SU-DHL-6 (cell line): ENCODE measurements at regions not wholly inside any gene's neighbourhood (a gene's known extent, or its start where the extent isn't known, plus 50 kb on each side); places are given as distances from the start of the nearest gene placed in this dataset.

ENCODE experiments used
- EZH2phosphoT487 ChIP-seq: fragments of 200-600 bp; sonication (generic), shearing (Covaris generic); conservative IDR thresholded peaks from 2 replicates; pipeline ENCODE4 v1.6.1; 2018; ENCODE audit warnings: mild to moderate bottlenecking, antibody characterized with exemption, low read length, moderate library complexity, mixed read lengths
- TF ChIP-seq, protein P1 (sequence below): fragments of 200-600 bp; sonication (generic); IDR thresholded peaks from one replicate; pipeline ENCODE4 v1.5.1; 2017; ENCODE audit warnings: antibody characterized with exemption, mild to moderate bottlenecking, low read length, moderate library complexity; ENCODE audit not compliant: insufficient read depth, poor library complexity, severe bottlenecking

DNA sequence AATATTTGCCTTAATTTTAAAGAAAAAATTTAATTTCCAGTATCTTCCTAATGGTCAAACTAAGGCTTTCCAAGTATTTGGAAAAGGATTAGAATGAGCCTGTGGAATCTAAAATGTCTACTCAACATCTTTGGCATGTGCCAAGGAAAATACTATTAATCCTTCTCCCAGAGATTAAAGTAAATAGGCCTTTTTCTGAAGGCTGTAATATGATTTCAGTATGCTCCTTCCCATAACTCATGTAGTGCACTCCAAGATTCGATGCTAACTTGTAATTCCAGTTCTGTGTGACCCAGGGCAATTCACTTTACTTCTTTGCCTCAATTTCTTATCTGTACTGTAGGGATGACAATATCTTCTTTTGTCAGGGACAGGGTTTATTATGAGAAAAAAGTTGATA, 196.9 kb downstream of the ZIC5 start:
- TF ChIP-seq, protein P1, sequence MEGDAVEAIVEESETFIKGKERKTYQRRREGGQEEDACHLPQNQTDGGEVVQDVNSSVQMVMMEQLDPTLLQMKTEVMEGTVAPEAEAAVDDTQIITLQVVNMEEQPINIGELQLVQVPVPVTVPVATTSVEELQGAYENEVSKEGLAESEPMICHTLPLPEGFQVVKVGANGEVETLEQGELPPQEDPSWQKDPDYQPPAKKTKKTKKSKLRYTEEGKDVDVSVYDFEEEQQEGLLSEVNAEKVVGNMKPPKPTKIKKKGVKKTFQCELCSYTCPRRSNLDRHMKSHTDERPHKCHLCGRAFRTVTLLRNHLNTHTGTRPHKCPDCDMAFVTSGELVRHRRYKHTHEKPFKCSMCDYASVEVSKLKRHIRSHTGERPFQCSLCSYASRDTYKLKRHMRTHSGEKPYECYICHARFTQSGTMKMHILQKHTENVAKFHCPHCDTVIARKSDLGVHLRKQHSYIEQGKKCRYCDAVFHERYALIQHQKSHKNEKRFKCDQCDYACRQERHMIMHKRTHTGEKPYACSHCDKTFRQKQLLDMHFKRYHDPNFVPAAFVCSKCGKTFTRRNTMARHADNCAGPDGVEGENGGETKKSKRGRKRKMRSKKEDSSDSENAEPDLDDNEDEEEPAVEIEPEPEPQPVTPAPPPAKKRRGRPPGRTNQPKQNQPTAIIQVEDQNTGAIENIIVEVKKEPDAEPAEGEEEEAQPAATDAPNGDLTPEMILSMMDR: no peak
- TF ChIP-seq EZH2phosphoT487: no peak
